Left ventricle myocardium superior (tissue), 1 donor: ENCODE measurements at regions not wholly inside any gene's neighbourhood (a gene's known extent, or its start where the extent isn't known, plus 50 kb on each side); places are given as distances from the start of the nearest gene placed in this dataset.

ENCODE experiments used
- ATAC-seq: fragments of 200-7000 bp; cut with Tn5 transposase; one replicate; pipeline ENCODE4 v1.9.1; 2020; ENCODE audit warnings: mild to moderate bottlenecking, moderate library complexity
- DNase-seq: peaks from one replicate; pipeline ENCODE4 v3.0.0-alpha.2; 2020
- intact Hi-C: fragments of 100-400 bp; cut with micrococcal nuclease; formaldehyde crosslinking; loops from one replicate; pipeline ENCODE4 v1.11.0; 2022
- donor health status: DM: no; HTN: yes; CAD: no; lungs with severe emphysema.

DNA sequence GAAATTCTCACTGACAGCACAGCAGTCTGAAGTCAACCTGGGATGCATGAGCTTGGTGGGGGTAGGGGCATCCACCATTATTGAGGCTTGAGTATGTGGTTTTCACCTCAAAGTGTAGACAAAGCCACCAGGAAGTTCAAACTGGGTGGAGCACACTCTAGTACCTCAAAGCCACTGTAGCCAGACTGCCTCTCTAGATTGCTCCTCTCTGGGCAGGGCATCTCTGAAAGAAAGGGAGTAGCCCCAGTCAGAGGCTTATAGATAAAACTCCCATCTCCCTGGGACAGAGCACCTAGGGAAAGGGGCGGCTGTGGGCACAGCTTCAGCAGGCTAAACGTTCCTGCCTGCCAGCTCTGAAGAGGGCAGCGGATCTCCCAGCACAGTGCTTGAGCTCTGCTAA lies 143.0 kb downstream of the KITLG start:
- ATAC-seq (no peak), DNase-seq (no peak)
- intact Hi-C loops: no loop called here
